RWPE2 (cell line): ENCODE measurements at regions not wholly inside any gene's neighbourhood (a gene's known extent, or its start where the extent isn't known, plus 50 kb on each side); places are given as distances from the start of the nearest gene placed in this dataset.

Experiments used
- ATAC-seq: fragments of 200-7000 bp; cut with Tn5 transposase; 3 replicates; pipeline ENCODE4 v1.9.1; 2021; ENCODE audit warnings: low read depth
- DNase-seq: peaks from one replicate; pipeline ENCODE4 v3.0.0-alpha.2; 2020; ENCODE audit warnings: low spot score
- H3K27ac ChIP-seq: fragments of 450-650 bp; 2 replicates; pipeline ENCODE4 v1.5.1; 2017; ENCODE audit warnings: mild to moderate bottlenecking; ENCODE audit not compliant: poor library complexity, severe bottlenecking
- H3K27me3 ChIP-seq: fragments of 250-450 bp; sonication (Bioruptor Pico); 2 replicates; pipeline ENCODE4 v1.5.1; 2021; ENCODE audit warnings: mild to moderate bottlenecking, moderate library complexity; ENCODE audit not compliant: insufficient read depth, poor library complexity, severe bottlenecking
- H3K36me3 ChIP-seq: fragments of 250-450 bp; sonication (Bioruptor Pico); 2 replicates; pipeline ENCODE4 v1.5.1; 2020; ENCODE audit warnings: low read depth, mild to moderate bottlenecking, moderate library complexity
- H3K4me1 ChIP-seq: fragments of 250-450 bp; sonication (Bioruptor Pico); 2 replicates; pipeline ENCODE4 v1.5.1; 2021; ENCODE audit warnings: mild to moderate bottlenecking, moderate library complexity; ENCODE audit not compliant: insufficient read depth, poor library complexity, severe bottlenecking
- H3K4me3 ChIP-seq: fragments of 250-450 bp; sonication (Bioruptor Pico); 2 replicates; pipeline ENCODE4 v1.5.1; 2021; ENCODE audit warnings: mild to moderate bottlenecking, moderate library complexity; ENCODE audit not compliant: severe bottlenecking
- H3K9me3 ChIP-seq: fragments of 250-450 bp; sonication (Bioruptor Pico); 2 replicates; pipeline ENCODE4 v1.5.1; 2021; ENCODE audit warnings: mild to moderate bottlenecking, moderate library complexity; ENCODE audit not compliant: severe bottlenecking
- TF ChIP-seq, protein P1 (sequence below): fragments of 450-650 bp; IDR thresholded peaks from one replicate; pipeline ENCODE4 v1.5.1; 2017; ENCODE audit warnings: mild to moderate bottlenecking, moderate library complexity; ENCODE audit not compliant: poor library complexity, severe bottlenecking

- H3K27me3 ChIP-seq: no peaks in the 10 kb centered on the region
- no peak overlapping the region for H3K27ac ChIP-seq
- no peak overlapping the region for H3K4me3 ChIP-seq
- DNase-seq: no peak
- TF ChIP-seq, protein P1, sequence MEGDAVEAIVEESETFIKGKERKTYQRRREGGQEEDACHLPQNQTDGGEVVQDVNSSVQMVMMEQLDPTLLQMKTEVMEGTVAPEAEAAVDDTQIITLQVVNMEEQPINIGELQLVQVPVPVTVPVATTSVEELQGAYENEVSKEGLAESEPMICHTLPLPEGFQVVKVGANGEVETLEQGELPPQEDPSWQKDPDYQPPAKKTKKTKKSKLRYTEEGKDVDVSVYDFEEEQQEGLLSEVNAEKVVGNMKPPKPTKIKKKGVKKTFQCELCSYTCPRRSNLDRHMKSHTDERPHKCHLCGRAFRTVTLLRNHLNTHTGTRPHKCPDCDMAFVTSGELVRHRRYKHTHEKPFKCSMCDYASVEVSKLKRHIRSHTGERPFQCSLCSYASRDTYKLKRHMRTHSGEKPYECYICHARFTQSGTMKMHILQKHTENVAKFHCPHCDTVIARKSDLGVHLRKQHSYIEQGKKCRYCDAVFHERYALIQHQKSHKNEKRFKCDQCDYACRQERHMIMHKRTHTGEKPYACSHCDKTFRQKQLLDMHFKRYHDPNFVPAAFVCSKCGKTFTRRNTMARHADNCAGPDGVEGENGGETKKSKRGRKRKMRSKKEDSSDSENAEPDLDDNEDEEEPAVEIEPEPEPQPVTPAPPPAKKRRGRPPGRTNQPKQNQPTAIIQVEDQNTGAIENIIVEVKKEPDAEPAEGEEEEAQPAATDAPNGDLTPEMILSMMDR: no peak
- H3K4me1 ChIP-seq: peaks cover 5% of the 10 kb centered on the region
- H3K9me3 ChIP-seq: no peaks in the 10 kb centered on the region
- ATAC-seq: peak; percentile 57; the same call in 2 of the 3 replicates
- H3K36me3 ChIP-seq: no peaks in the 10 kb centered on the region
Measured at GRCh38 chr18:52175406-52175805, 164.6 kb upstream of the DCC start.

DNA sequence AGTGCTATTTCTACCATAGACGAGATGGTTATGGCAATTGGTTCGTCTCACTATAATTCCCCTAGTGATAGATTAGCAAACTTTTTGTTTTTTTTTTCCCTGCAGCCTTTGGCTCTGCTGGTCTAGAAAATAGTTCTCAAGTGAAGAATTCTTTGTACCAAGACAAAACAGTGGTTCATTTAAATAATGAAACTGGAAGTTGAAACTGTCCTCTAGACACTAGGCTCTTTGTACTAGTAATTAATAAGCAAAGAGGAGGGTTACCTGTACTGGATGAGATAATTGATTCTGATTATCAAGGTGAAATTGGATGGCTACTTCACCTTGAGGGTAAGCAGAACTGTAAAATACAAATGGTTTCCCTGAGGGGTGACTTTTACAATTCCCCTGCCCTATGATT is 156.9 kb upstream of the DCC start:
- no peaks in the 10 kb centered on the region for H3K9me3 ChIP-seq
- DNase-seq (no peak), ATAC-seq (no peak)
- H3K27me3 ChIP-seq: no peaks in the 10 kb centered on the region
- TF ChIP-seq, protein P1: no peak
- no peak overlapping the region for H3K4me3 ChIP-seq
- H3K27ac ChIP-seq: no peak overlapping the region
- no peaks in the 10 kb centered on the region for H3K36me3 ChIP-seq
- no peaks in the 10 kb centered on the region for H3K4me1 ChIP-seq

DNA sequence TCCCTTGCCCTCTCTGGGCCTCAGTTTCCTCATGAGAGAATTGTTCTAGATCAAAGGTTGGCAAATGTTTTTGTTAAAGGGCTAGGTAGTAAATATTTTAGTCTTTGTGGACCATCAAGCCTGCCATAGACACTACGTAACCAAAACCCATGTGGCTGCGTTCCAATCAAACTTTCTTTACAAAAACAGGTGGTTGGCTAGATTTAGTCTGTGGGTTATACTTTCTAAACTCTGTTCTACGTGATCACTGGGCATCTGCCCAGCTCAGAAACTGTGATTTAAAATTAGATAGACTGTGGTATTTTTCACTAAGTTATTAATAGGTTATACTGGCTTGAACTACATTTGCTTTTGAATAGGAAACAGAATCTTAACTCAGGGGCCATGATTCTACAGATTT is 149.8 kb upstream of the DCC start:
- H3K9me3 ChIP-seq: no peaks in the 10 kb centered on the region
- no peak overlapping the region for H3K4me3 ChIP-seq
- DNase-seq (no peak), ATAC-seq (no peak)
- H3K36me3 ChIP-seq: no peaks in the 10 kb centered on the region
- H3K27ac ChIP-seq: no peak overlapping the region
- H3K4me1 ChIP-seq: no peaks in the 10 kb centered on the region
- TF ChIP-seq, protein P1: no peak
- no peaks in the 10 kb centered on the region for H3K27me3 ChIP-seq

GRCh38 chr18:52190631-52191030 is 149.4 kb upstream of the DCC start:
- Histone ChIP-seq H3K27ac (no peak overlapping the region), H3K4me1 (no peaks in the 10 kb centered on the region), H3K9me3 (no peaks in the 10 kb centered on the region), H3K36me3 (no peaks in the 10 kb centered on the region), H3K4me3 (no peak overlapping the region), H3K27me3 (no peaks in the 10 kb centered on the region)
- DNase-seq (no peak), ATAC-seq (no peak)
- TF ChIP-seq, protein P1: no peak

DNA sequence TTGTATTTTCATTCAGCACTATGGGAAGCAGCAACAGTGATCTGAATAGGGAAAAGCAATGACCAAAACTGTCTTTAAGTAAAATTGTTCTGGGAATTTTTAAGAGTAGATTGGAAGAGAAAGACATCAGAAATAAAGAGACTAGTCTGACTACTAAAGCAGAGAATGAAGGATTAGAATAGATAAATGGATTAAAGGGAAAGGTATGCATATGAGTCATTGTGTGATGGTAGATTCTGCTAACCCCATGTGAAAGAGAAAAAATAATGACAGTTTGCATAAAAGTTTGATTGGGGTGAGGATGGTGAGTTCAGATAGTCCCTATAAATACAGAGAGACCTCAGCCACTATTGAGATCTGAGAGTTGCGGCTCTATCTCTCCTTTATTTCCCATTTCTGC is 139.6 kb upstream of the DCC start:
- DNase-seq (no peak), ATAC-seq (peak; percentile 54; the same call in 2 of the 3 replicates)
- H3K4me3 ChIP-seq: no peak overlapping the region
- H3K36me3 ChIP-seq: no peaks in the 10 kb centered on the region
- H3K27ac ChIP-seq: no peak overlapping the region
- H3K27me3 ChIP-seq: no peaks in the 10 kb centered on the region
- H3K9me3 ChIP-seq: no peaks in the 10 kb centered on the region
- TF ChIP-seq, protein P1: no peak
- H3K4me1 ChIP-seq: peaks cover 5% of the 10 kb centered on the region
